ENCODE measurements at regions not wholly inside any gene's neighbourhood (a gene's known extent, or its start where the extent isn't known, plus 50 kb on each side); places are given as distances from the start of the nearest gene placed in this dataset.

- TF ChIP-seq CTCF (IDR thresholded peaks at IDR 0.05) (no peak), POLR2A (IDR thresholded peaks at IDR 0.05) (no peak)
Observed at GRCh38 chr7:25437308-25437707, 209.0 kb upstream of the NPVF start.
